ENCODE measurements at regions not wholly inside any gene's neighbourhood (a gene's known extent, or its start where the extent isn't known, plus 50 kb on each side); places are given as distances from the start of the nearest gene placed in this dataset.

DNA sequence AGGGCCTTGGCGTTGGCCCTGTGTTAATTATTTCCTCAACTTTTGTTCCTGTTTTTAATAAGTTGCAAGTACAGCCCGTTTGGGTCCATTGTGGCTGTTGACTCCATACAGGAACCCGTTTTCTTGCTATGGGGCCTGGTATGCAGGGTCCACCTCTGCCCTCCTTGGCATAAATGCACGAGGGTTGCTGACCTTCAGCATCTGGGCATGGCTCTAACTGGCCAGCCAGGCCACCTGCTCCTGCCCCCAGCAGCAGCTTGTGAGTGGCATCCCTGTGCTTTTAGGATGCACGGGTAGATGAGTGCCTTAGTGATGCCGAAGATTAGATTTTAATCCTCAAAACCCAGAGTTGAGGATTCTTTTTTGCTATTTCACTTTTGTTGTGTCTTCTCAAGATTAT is 123.2 kb downstream of the GLRX3 start:
- TF ChIP-seq, protein P1, sequence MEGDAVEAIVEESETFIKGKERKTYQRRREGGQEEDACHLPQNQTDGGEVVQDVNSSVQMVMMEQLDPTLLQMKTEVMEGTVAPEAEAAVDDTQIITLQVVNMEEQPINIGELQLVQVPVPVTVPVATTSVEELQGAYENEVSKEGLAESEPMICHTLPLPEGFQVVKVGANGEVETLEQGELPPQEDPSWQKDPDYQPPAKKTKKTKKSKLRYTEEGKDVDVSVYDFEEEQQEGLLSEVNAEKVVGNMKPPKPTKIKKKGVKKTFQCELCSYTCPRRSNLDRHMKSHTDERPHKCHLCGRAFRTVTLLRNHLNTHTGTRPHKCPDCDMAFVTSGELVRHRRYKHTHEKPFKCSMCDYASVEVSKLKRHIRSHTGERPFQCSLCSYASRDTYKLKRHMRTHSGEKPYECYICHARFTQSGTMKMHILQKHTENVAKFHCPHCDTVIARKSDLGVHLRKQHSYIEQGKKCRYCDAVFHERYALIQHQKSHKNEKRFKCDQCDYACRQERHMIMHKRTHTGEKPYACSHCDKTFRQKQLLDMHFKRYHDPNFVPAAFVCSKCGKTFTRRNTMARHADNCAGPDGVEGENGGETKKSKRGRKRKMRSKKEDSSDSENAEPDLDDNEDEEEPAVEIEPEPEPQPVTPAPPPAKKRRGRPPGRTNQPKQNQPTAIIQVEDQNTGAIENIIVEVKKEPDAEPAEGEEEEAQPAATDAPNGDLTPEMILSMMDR (IDR thresholded peaks at IDR 0.05), result no peak
- TF ChIP-seq POLR2A (IDR thresholded peaks at IDR 0.05), result no peak
- no peak for TF ChIP-seq POLR2AphosphoS5 (IDR thresholded peaks at IDR 0.05)
- Histone ChIP-seq H3K4me1 (no peaks in the 10 kb centered on the region), H3K36me3 (no peaks in the 10 kb centered on the region), H3K27ac (no peak overlapping the region), H3K4me3 (no peak overlapping the region), H3K27me3 (no peaks in the 10 kb centered on the region), H3K9me3 (peaks cover 0 to 9% of the 10 kb centered on the region in 2 donors)
- intact Hi-C loops (cut with DNase I; ENCODE audit: low total_unique reads), result no loop called here
- no peak for DNase-seq (ENCODE audit: low spot score in 2 of 2)

DNA sequence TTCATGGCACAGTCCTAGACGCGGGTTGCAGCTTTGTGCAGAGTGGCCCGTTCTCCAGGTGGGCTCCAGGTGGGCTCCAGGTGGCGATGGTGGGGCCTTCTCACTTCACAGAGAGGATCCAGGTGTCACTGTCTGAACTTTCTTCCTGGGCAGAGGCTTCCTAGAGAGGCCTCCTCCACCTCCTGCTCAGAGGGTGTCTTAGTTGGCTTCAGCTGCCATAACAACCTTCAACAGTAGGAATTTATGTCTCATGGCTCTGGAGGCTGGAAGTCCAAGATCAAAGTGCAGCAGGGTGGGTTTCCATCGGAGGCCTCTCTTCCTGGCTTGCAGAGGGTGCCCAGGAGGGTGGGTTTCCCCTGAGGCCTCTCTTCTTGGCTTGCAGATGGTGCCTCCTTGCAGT is 125.1 kb downstream of the GLRX3 start:
- H3K9me3 ChIP-seq, result peaks cover 0 to 24% of the 10 kb centered on the region in 2 donors
- H3K27ac ChIP-seq, result no peak overlapping the region
- intact Hi-C loops (cut with DNase I; ENCODE audit: low total_unique reads), result no loop called here
- no peaks in the 10 kb centered on the region for H3K36me3 ChIP-seq
- no peaks in the 10 kb centered on the region for H3K4me1 ChIP-seq
- TF ChIP-seq POLR2A (IDR thresholded peaks at IDR 0.05) (no peak), POLR2AphosphoS5 (IDR thresholded peaks at IDR 0.05) (no peak)
- TF ChIP-seq, protein P1 (IDR thresholded peaks at IDR 0.05), result no peak
- no peaks in the 10 kb centered on the region for H3K27me3 ChIP-seq
- no peak for DNase-seq (ENCODE audit: low spot score in 2 of 2)
- H3K4me3 ChIP-seq, result no peak overlapping the region

DNA sequence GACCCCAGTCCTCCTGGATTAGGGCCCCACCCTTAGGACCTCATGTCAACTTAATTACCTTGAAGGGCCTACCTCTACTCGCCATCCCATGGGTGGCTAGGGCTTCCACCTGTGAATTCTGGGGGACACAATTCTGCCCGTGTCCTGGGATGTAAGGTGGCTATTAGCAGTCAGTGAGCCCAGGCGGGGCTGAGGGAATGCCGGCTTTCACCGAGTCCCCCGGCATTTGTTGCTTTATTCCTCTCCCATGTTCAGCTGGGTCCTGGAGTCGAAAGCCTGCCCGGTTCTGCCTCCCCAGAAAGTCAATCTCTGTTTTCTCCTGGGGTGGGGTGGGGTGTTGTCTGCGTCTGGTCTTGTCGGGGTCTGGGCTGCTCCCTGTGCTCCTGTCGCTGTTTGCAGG is 125.6 kb downstream of the GLRX3 start:
- DNase-seq (ENCODE audit: low spot score in 2 of 2), result no peak
- no peak overlapping the region for H3K4me3 ChIP-seq
- peaks cover 0 to 24% of the 10 kb centered on the region in 2 donors for H3K9me3 ChIP-seq
- TF ChIP-seq POLR2AphosphoS5 (IDR thresholded peaks at IDR 0.05) (no peak), POLR2A (IDR thresholded peaks at IDR 0.05) (no peak)
- TF ChIP-seq, protein P1 (IDR thresholded peaks at IDR 0.05), result no peak
- no peak overlapping the region for H3K27ac ChIP-seq
- intact Hi-C loops (cut with DNase I; ENCODE audit: low total_unique reads), result no loop called here
- no peaks in the 10 kb centered on the region for H3K36me3 ChIP-seq
- H3K4me1 ChIP-seq, result no peaks in the 10 kb centered on the region
- H3K27me3 ChIP-seq, result no peaks in the 10 kb centered on the region

DNA sequence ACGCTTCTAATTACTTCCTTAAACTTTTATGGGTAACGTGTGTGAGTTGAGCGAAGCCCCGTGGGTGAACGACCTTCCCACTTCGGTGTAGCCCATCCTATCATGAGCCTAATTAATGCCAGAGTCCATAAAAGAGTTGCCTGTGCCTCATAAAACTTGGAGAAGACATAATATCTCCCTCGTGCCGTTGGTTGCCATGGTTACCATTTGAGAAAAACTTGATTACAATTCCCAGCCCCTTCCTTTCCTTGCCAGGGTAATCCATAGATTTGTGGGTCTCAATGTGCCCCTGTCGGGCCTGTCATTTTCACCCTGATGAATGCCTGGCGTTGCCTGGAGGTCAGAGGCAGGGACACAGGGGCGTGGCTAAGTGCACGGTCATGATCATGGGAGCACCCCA is 127.1 kb downstream of the GLRX3 start:
- H3K27ac ChIP-seq, result no peak overlapping the region
- no peak for DNase-seq (ENCODE audit: low spot score in 2 of 2)
- TF ChIP-seq POLR2A (IDR thresholded peaks at IDR 0.05), result no peak
- no peak for TF ChIP-seq POLR2AphosphoS5 (IDR thresholded peaks at IDR 0.05)
- TF ChIP-seq, protein P1 (IDR thresholded peaks at IDR 0.05), result no peak
- H3K36me3 ChIP-seq, result no peaks in the 10 kb centered on the region
- intact Hi-C loops (cut with DNase I; ENCODE audit: low total_unique reads), result no loop called here
- H3K27me3 ChIP-seq, result no peaks in the 10 kb centered on the region
- H3K4me3 ChIP-seq, result no peak overlapping the region
- H3K9me3 ChIP-seq, result peaks cover 0 to 37% of the 10 kb centered on the region in 2 donors
- H3K4me1 ChIP-seq, result no peaks in the 10 kb centered on the region

DNA sequence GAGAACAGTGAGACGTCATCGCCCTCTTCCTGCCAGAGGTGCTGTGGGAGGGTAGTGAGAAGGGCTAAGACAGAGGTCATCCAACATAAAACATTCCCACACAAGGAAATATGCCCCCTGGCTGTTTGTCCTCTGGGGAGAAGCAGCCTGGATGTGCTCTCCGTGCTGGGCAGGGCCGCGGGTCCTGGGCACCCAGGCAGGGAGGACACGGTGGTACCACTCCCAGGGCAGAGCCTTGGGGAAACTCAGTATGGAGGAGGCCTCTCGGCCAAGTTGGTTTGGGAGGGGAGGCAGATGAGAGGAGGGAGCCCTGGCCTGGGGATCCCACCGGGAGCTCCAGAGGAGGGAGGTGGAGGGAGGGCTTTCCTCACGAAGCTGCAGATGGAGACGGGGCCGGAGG is 129.4 kb downstream of the GLRX3 start:
- no peak for TF ChIP-seq POLR2A (IDR thresholded peaks at IDR 0.05)
- Histone ChIP-seq H3K27ac (no peak overlapping the region), H3K36me3 (no peaks in the 10 kb centered on the region), H3K9me3 (peaks cover 0 to 40% of the 10 kb centered on the region in 2 donors), H3K4me3 (no peak overlapping the region), H3K4me1 (no peaks in the 10 kb centered on the region), H3K27me3 (no peaks in the 10 kb centered on the region)
- DNase-seq (ENCODE audit: low spot score in 2 of 2), result no peak
- intact Hi-C loops (cut with DNase I; ENCODE audit: low total_unique reads), result no loop called here
